ENCODE measurements at regions not wholly inside any gene's neighbourhood (a gene's known extent, or its start where the extent isn't known, plus 50 kb on each side); places are given as distances from the start of the nearest gene placed in this dataset.
A peak's percentile ranks its signal among the peaks of the same experiment; 100 is the strongest.

- Histone ChIP-seq H3K4me3 (no peak overlapping the region), H3K27ac (no peak overlapping the region), H3K27me3 (peaks cover 0 to 18% (median 0%) of the 10 kb centered on the region in 9 donors), H3K4me1 (peaks cover 0 to 5% (median 0%) of the 10 kb centered on the region in 12 donors), H3K36me3 (no peaks in the 10 kb centered on the region), H3K9me3 (no peaks in the 10 kb centered on the region)
- no peak for DNase-seq
- TF ChIP-seq POLR2A (IDR thresholded peaks at IDR 0.05) (no peak), CTCF (IDR thresholded peaks at IDR 0.05) (no peak)
- intact Hi-C loops (cut with DNase I) = no loop called here
- ATAC-seq = peak in 2 of 4 donors; percentile 24 to 38
- 29 to 48% (median 42%) methylated on average over 7 of the region's 7 CpGs for WGBS, 4 donors
Measured at GRCh38 chr10:6729861-6730344, 149.8 kb upstream of the PRKCQ start.

GRCh38 chr10:6729071-6729774 lies 149.1 kb upstream of the PRKCQ start:
- Histone ChIP-seq H3K27me3 (peaks cover 0 to 15% (median 0%) of the 10 kb centered on the region in 9 donors), H3K4me1 (peaks cover 0 to 5% (median 0%) of the 10 kb centered on the region in 12 donors), H3K27ac (no peak overlapping the region), H3K4me3 (no peak overlapping the region), H3K9me3 (no peaks in the 10 kb centered on the region), H3K36me3 (no peaks in the 10 kb centered on the region)
- peak in 1 of 5 donors; percentile 55 for DNase-seq
- intact Hi-C loops (cut with DNase I) = no loop called here
- 42 to 59% (median 52%) methylated on average over 6 of the region's 6 CpGs for WGBS, 4 donors
- TF ChIP-seq POLR2A (IDR thresholded peaks at IDR 0.05) = no peak
- ATAC-seq = peak; percentile 59 to 81 (median 68)

GRCh38 chr10:6726924-6727323 lies 146.8 kb upstream of the PRKCQ start:
- TF ChIP-seq CTCF (IDR thresholded peaks at IDR 0.05) (no peak), POLR2A (IDR thresholded peaks at IDR 0.05) (no peak)
- H3K36me3 ChIP-seq = no peaks in the 10 kb centered on the region

GRCh38 chr10:6722616-6723004 lies 142.5 kb upstream of the PRKCQ start:
- Histone ChIP-seq H3K27me3 (peaks cover 0 to 7% (median 0%) of the 10 kb centered on the region in 9 donors), H3K36me3 (no peaks in the 10 kb centered on the region), H3K27ac (peak overlapping the region in 7 of 12 donors; percentile 3 to 76 (median 44)), H3K4me1 (peaks cover 0 to 17% (median 7%) of the 10 kb centered on the region in 12 donors), H3K9me3 (peaks cover 0 to 5% (median 0%) of the 10 kb centered on the region in 12 donors), H3K4me3 (no peak overlapping the region)
- 84 to 93% (median 86%) methylated on average over 1 of the region's 1 CpG for WGBS, 4 donors
- TF ChIP-seq CTCF (IDR thresholded peaks at IDR 0.05) (no peak), POLR2A (IDR thresholded peaks at IDR 0.05) (no peak)
- intact Hi-C loops (cut with DNase I) = no loop called here
- DNase-seq (no peak), ATAC-seq (no peak)

More at GRCh38 chr10:6726924-6727323, 146.8 kb upstream of the PRKCQ start:
- DNase-seq = no peak
- peaks cover 0 to 8% (median 2%) of the 10 kb centered on the region in 12 donors for H3K4me1 ChIP-seq
- H3K4me3 ChIP-seq = no peak overlapping the region
- peaks cover 0 to 15% (median 0%) of the 10 kb centered on the region in 9 donors for H3K27me3 ChIP-seq
- no peak overlapping the region for H3K27ac ChIP-seq
- H3K9me3 ChIP-seq = no peaks in the 10 kb centered on the region
- no peak for ATAC-seq
- 92 to 97% (median 95%) methylated on average over 3 of the region's 3 CpGs for WGBS, 4 donors
- intact Hi-C loops (cut with DNase I) = no loop called here
